H9 (cell line): ENCODE measurements at regions not wholly inside any gene's neighbourhood (a gene's known extent, or its start where the extent isn't known, plus 50 kb on each side); places are given as distances from the start of the nearest gene placed in this dataset.

Source experiments
- DNase-seq: peaks from one replicate; pipeline ENCODE4 v3.0.0-alpha.2; 2017
- H2AFZ ChIP-seq: one replicate; pipeline ENCODE4 v1.6.1; 2013; ENCODE audit warnings: mild to moderate bottlenecking, low read length, control low read depth, moderate library complexity
- H2AK5ac ChIP-seq: 2 replicates; pipeline ENCODE4 v1.6.1; 2013; ENCODE audit warnings: low read length, control low read depth, mixed read lengths; ENCODE audit not compliant: insufficient read length
- H2BK120ac ChIP-seq: one replicate; pipeline ENCODE4 v1.6.1; 2013; ENCODE audit warnings: low read depth, mild to moderate bottlenecking, low read length, control low read depth, inconsistent platforms; ENCODE audit not compliant: poor library complexity, severe bottlenecking
- H2BK12ac ChIP-seq: 2 replicates; pipeline ENCODE4 v1.6.1; 2013; ENCODE audit warnings: low read length, control low read depth, mixed read lengths, low read depth; ENCODE audit not compliant: insufficient read length
- H2BK15ac ChIP-seq: 2 replicates; pipeline ENCODE4 v1.6.1; 2013; ENCODE audit warnings: low read depth, low read length, control low read depth
- H2BK20ac ChIP-seq: one replicate; pipeline ENCODE4 v1.6.1; 2013; ENCODE audit warnings: low read depth, mild to moderate bottlenecking, low read length, control low read depth, inconsistent platforms; ENCODE audit not compliant: poor library complexity, severe bottlenecking
- H2BK5ac ChIP-seq: 2 replicates; pipeline ENCODE4 v1.6.1; 2013; ENCODE audit warnings: low read length, control low read depth, mixed read lengths; ENCODE audit not compliant: insufficient read length
- H3K14ac ChIP-seq: 2 replicates; pipeline ENCODE4 v1.6.1; 2013; ENCODE audit warnings: low read length, control low read depth; ENCODE audit not compliant: insufficient read depth
- H3K18ac ChIP-seq: 2 replicates; pipeline ENCODE4 v1.6.1; 2013; ENCODE audit warnings: low read depth, mild to moderate bottlenecking, mixed read lengths, low read length, control low read depth; ENCODE audit not compliant: insufficient read length
- H3K23ac ChIP-seq: 2 replicates; pipeline ENCODE4 v1.6.1; 2013; ENCODE audit warnings: low read length, control low read depth, mixed read lengths, low read depth; ENCODE audit not compliant: insufficient read length
- H3K23me2 ChIP-seq: 2 replicates; pipeline ENCODE4 v1.6.1; 2013; ENCODE audit warnings: low read depth, mild to moderate bottlenecking, mixed read lengths, low read length, control low read depth; ENCODE audit not compliant: insufficient read length, poor library complexity, severe bottlenecking
- H3K27ac ChIP-seq: 2 replicates; pipeline ENCODE4 v1.5.1; 2013; ENCODE audit warnings: low read length, control low read depth, mixed read lengths, low read depth; ENCODE audit not compliant: insufficient read length
- H3K27me3 ChIP-seq: 2 replicates; pipeline ENCODE4 v1.6.1; 2013; ENCODE audit warnings: low read length, control low read depth, inconsistent platforms; ENCODE audit not compliant: insufficient read depth
- H3K4ac ChIP-seq: 2 replicates; pipeline ENCODE4 v1.6.1; 2013; ENCODE audit warnings: low read depth, mild to moderate bottlenecking, control low read depth, inconsistent platforms, low read length, moderate library complexity
- H3K4me1 ChIP-seq: 2 replicates; pipeline ENCODE4 v1.6.1; 2013; ENCODE audit warnings: low read length, control low read depth, inconsistent platforms; ENCODE audit not compliant: insufficient read depth
- H3K4me2 ChIP-seq: 2 replicates; pipeline ENCODE4 v1.6.1; 2013; ENCODE audit warnings: low read length, control low read depth, mixed read lengths; ENCODE audit not compliant: insufficient read length, insufficient read depth
- H3K56ac ChIP-seq: 2 replicates; pipeline ENCODE4 v1.6.1; 2013; ENCODE audit warnings: low read depth, mild to moderate bottlenecking, mixed read lengths, low read length, control low read depth; ENCODE audit not compliant: insufficient read length
- H3K79me1 ChIP-seq: 2 replicates; pipeline ENCODE4 v1.6.1; 2013; ENCODE audit warnings: low read depth, mild to moderate bottlenecking, moderate library complexity, low read length, control low read depth, inconsistent platforms; ENCODE audit not compliant: insufficient read depth, poor library complexity, severe bottlenecking
- H3K79me2 ChIP-seq: 2 replicates; pipeline ENCODE4 v1.6.1; 2013; ENCODE audit warnings: low read length, control low read depth, inconsistent platforms; ENCODE audit not compliant: insufficient read depth
- H3K9ac ChIP-seq: 2 replicates; pipeline ENCODE4 v1.6.1; 2013; ENCODE audit warnings: low read length, control low read depth, mixed read lengths; ENCODE audit not compliant: insufficient read length; ENCODE audit errors: extremely low read depth
- H3K9me3 ChIP-seq: one replicate; pipeline ENCODE4 v1.6.1; 2013; ENCODE audit warnings: low read depth, low read length, inconsistent platforms; ENCODE audit not compliant: control insufficient read depth
- H3T11ph ChIP-seq: one replicate; pipeline ENCODE4 v1.6.1; 2013; ENCODE audit warnings: mild to moderate bottlenecking, low read length, control low read depth, inconsistent platforms
- H4K20me1 ChIP-seq: one replicate; pipeline ENCODE4 v1.6.1; 2013; ENCODE audit not compliant: control insufficient read depth, insufficient read length, insufficient read depth
- H4K5ac ChIP-seq: 2 replicates; pipeline ENCODE4 v1.6.1; 2013; ENCODE audit warnings: low read depth, mild to moderate bottlenecking, mixed read lengths, low read length, control low read depth; ENCODE audit not compliant: insufficient read length
- H4K8ac ChIP-seq: replicated peaks from 2 replicates; pipeline ENCODE4 v1.6.1; 2013; ENCODE audit warnings: low read length, control low read depth, mixed read lengths, low read depth; ENCODE audit not compliant: insufficient read length
- H4K91ac ChIP-seq: 2 replicates; pipeline ENCODE4 v1.6.1; 2013; ENCODE audit warnings: low read depth, mild to moderate bottlenecking, moderate library complexity, mixed read lengths, low read length, control low read depth; ENCODE audit not compliant: insufficient read length
- H3K27ac Mint-ChIP-seq, 3 experiments: 2 replicates in 2 of 3; 3 replicates in 1 of 3; pipeline ENCODE4 v1.8.0; 2020 to 2021; ENCODE audit warnings: mixed read lengths in 3 of 3, mild to moderate bottlenecking in 1 of 3, moderate library complexity in 1 of 3
- H3K27me3 Mint-ChIP-seq: 2 replicates; pipeline ENCODE4 v1.8.0; 2021; ENCODE audit warnings: low read depth, mild to moderate bottlenecking, moderate library complexity, mixed read lengths
- H3K36me3 Mint-ChIP-seq, 3 experiments: 2 replicates in 2 of 3; 3 replicates in 1 of 3; pipeline ENCODE4 v1.8.0; 2020 to 2021; ENCODE audit warnings: low read depth in 3 of 3, mixed read lengths in 3 of 3; ENCODE audit not compliant: insufficient read depth in 1 of 3
- H3K4me1 Mint-ChIP-seq, 2 experiments: 2 replicates each; pipeline ENCODE4 v1.8.0; 2020; ENCODE audit warnings: mixed read lengths in 2 of 2
- H3K4me3 Mint-ChIP-seq, 2 experiments: 2 replicates in 1 of 2; 3 replicates in 1 of 2; pipeline ENCODE4 v1.8.0; 2020 to 2021; ENCODE audit warnings: mild to moderate bottlenecking in 2 of 2, mixed read lengths in 2 of 2, moderate library complexity in 1 of 2
- H3K9me3 Mint-ChIP-seq, 2 experiments: 2 replicates in 1 of 2; 3 replicates in 1 of 2; pipeline ENCODE4 v1.8.0; 2020; ENCODE audit warnings: mild to moderate bottlenecking in 2 of 2, mixed read lengths in 2 of 2, moderate library complexity in 1 of 2
- whole genome bisulfite sequencing: extraction: QIAGEN DNeasy Blood & Tissue Kit; methylation state at CpG from one replicate; pipeline ENCODE4 v1.1.7; 2013; ENCODE audit warnings: missing lambda C conversion rate, low lambda C conversion rate, mixed read lengths; ENCODE audit not compliant: insufficient read length; ENCODE audit errors: extremely low coverage; 5-methylcytosine and 5-hydroxymethylcytosine counted together
- TF ChIP-seq, protein P1 (sequence below): fragments of 200-600 bp; sonication (generic); conservative IDR thresholded peaks from 3 replicates; pipeline ENCODE4 v1.8.0; 2021; ENCODE audit warnings: antibody characterized with exemption, mild to moderate bottlenecking

- Histone ChIP-seq H3K23me2 (no peaks in the 10 kb centered on the region), H4K8ac (no peak overlapping the region), H3K9me3 (no peaks in the 10 kb centered on the region), H3K79me1 (no peaks in the 10 kb centered on the region), H2BK12ac (no peak overlapping the region), H3K14ac (no peak overlapping the region), H2BK20ac (no peak overlapping the region), H3K9ac (no peak overlapping the region), H4K20me1 (no peaks in the 10 kb centered on the region), H3K4ac (no peak overlapping the region), H2BK5ac (no peak overlapping the region), H3K79me2 (no peaks in the 10 kb centered on the region), H4K5ac (no peak overlapping the region), H2BK120ac (no peak overlapping the region), H3T11ph (no peak overlapping the region), H3K56ac (no peak overlapping the region), H3K27me3 (no peaks in the 10 kb centered on the region), H3K4me1 (0 out of 2 replicates have a peak, but pooled peaks cover 2% of the 10 kb centered on the region), H3K4me2 (no peak overlapping the region), H2AK5ac (no peak overlapping the region), H2BK15ac (no peak overlapping the region), H3K27ac (no peak overlapping the region), H3K18ac (no peak overlapping the region), H2AFZ (no peak overlapping the region), H4K91ac (no peak overlapping the region), H3K23ac (no peak overlapping the region)
- WGBS = no CpG with 5 or more reads among the region's 5 CpGs
- H3K27ac Mint-ChIP-seq = peak overlapping the region in 2 of 3 experiments; percentile 17 to 86; a peak in 4 of 7 replicates
- no peak for DNase-seq
- TF ChIP-seq, protein P1, sequence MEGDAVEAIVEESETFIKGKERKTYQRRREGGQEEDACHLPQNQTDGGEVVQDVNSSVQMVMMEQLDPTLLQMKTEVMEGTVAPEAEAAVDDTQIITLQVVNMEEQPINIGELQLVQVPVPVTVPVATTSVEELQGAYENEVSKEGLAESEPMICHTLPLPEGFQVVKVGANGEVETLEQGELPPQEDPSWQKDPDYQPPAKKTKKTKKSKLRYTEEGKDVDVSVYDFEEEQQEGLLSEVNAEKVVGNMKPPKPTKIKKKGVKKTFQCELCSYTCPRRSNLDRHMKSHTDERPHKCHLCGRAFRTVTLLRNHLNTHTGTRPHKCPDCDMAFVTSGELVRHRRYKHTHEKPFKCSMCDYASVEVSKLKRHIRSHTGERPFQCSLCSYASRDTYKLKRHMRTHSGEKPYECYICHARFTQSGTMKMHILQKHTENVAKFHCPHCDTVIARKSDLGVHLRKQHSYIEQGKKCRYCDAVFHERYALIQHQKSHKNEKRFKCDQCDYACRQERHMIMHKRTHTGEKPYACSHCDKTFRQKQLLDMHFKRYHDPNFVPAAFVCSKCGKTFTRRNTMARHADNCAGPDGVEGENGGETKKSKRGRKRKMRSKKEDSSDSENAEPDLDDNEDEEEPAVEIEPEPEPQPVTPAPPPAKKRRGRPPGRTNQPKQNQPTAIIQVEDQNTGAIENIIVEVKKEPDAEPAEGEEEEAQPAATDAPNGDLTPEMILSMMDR = no peak
- H3K9me3 Mint-ChIP-seq = no peaks in the 10 kb centered on the region
- H3K4me3 Mint-ChIP-seq = no peak overlapping the region
- H3K27me3 Mint-ChIP-seq = no peaks in the 10 kb centered on the region
- H3K4me1 Mint-ChIP-seq = peaks cover 18 to 19% of the 10 kb centered on the region in 2 experiments
- peaks cover 0 to 7% (median 3%) of the 10 kb centered on the region in 3 experiments; a peak in 4 of 7 replicates for H3K36me3 Mint-ChIP-seq
These were observed 110.7 kb upstream of the IL12A start for GRCh38 chr3:159877924-159878323.
